ENCODE measurements at regions not wholly inside any gene's neighbourhood (a gene's known extent, or its start where the extent isn't known, plus 50 kb on each side); places are given as distances from the start of the nearest gene placed in this dataset.

- no peak overlapping the region for H2BK12ac ChIP-seq (ENCODE audit: low read depth, low read length)
- no peak overlapping the region for H2AK5ac ChIP-seq (ENCODE audit: low read depth, low read length)
- H3K79me2 ChIP-seq (ENCODE audit: control insufficient read depth in 1 of 2, insufficient read depth in 2 of 2, low read length in 2 of 2): no peaks in the 10 kb centered on the region
- no peaks in the 10 kb centered on the region for H3K4me1 ChIP-seq (replicated peaks in 1 of 4; ENCODE audit: control insufficient read depth in 3 of 4, insufficient read depth in 4 of 4, low read length in 3 of 4)
- no peak overlapping the region for H4K91ac ChIP-seq (replicated peaks; ENCODE audit: insufficient read length, low read length)
- no peak overlapping the region for H3K14ac ChIP-seq (ENCODE audit: insufficient read length)
- H2BK15ac ChIP-seq (ENCODE audit: low read length): no peak overlapping the region
- no peak overlapping the region for H3K9ac ChIP-seq (replicated peaks in 1 of 4; ENCODE audit: extremely low read depth in 1 of 4, low read depth in 3 of 4, low read length in 3 of 4)
- DNase-seq (ENCODE audit: low read depth in 1 of 2, low spot score in 2 of 2) (no peak), FAIRE-seq (no peak)
- H3K4me3 ChIP-seq (ENCODE audit: extremely low read depth in 1 of 4, insufficient read depth in 2 of 4, low read depth in 3 of 4, low read length in 4 of 4): no peak overlapping the region
- H3K9me3 ChIP-seq (ENCODE audit: insufficient read depth in 2 of 2, low read depth in 1 of 2, low read length in 1 of 2): peaks cover 20 to 28% of the 10 kb centered on the region in 2 experiments; a peak in 3 of 4 replicates
- no peak overlapping the region for H3K4me2 ChIP-seq (ENCODE audit: insufficient read depth in 1 of 2, low read depth in 2 of 2, low read length in 2 of 2)
- H3K23me2 ChIP-seq (ENCODE audit: low read depth, low read length): no peaks in the 10 kb centered on the region
- WGBS, 2 experiments (ENCODE audit: extremely low coverage in 1 of 2, insufficient coverage in 1 of 2, insufficient read length in 1 of 2, insufficient replicate concordance in 2 of 2, low coverage in 1 of 2, low lambda C conversion rate in 2 of 2, missing lambda C conversion rate in 1 of 2): 89% methylated on average over 2 of the region's 2 CpGs; no CpG with 5 or more reads in 1 of the 2 experiments
- no peaks in the 10 kb centered on the region for H3K79me1 ChIP-seq (ENCODE audit: low read depth, low read length)
- H4K5ac ChIP-seq (ENCODE audit: insufficient read length, low read depth, low read length): no peak overlapping the region
- H2AFZ ChIP-seq (ENCODE audit: low read length): no peak overlapping the region
- H3K4ac ChIP-seq (replicated peaks; ENCODE audit: insufficient read length, low read depth, low read length): no peak overlapping the region
- H2BK20ac ChIP-seq (ENCODE audit: low read length): no peak overlapping the region
- no peaks in the 10 kb centered on the region for H3K27me3 ChIP-seq (replicated peaks in 1 of 4; ENCODE audit: control insufficient read depth in 3 of 4, extremely low read depth in 1 of 4, insufficient read depth in 3 of 4, low read length in 3 of 4)
- POLR2A ChIA-PET (ENCODE audit: partially characterized antibody): no interaction called here
- H3K18ac ChIP-seq (ENCODE audit: extremely low read depth, low read length): no peak overlapping the region
- H3K27ac ChIP-seq (ENCODE audit: low read depth, low read length): no peak overlapping the region
- H3K36me3 ChIP-seq (ENCODE audit: control insufficient read depth in 2 of 4, insufficient read depth in 4 of 4, low read length in 3 of 4): no peaks in the 10 kb centered on the region
- no peak overlapping the region for H2BK5ac ChIP-seq (ENCODE audit: low read depth, low read length)
- H4K20me1 ChIP-seq (replicated peaks in 1 of 2; ENCODE audit: control insufficient read depth in 1 of 2, insufficient read depth in 2 of 2, low read length in 2 of 2): no peaks in the 10 kb centered on the region
- no peak overlapping the region for H4K8ac ChIP-seq (ENCODE audit: extremely low read depth, insufficient read depth, low read length)
- H3K56ac ChIP-seq (replicated peaks; ENCODE audit: insufficient read length, low read depth, low read length): no peak overlapping the region
- CTCF ChIA-PET (ENCODE audit: partially characterized antibody): interaction anchor here (0.8 to 0.9 kb wide), 2 partner anchors 9 to 17 kb away, joined by 3 read pairs; no protein-coding TSS in a partner anchor
- H3K23ac ChIP-seq (ENCODE audit: insufficient read length): no peak overlapping the region
- H2BK120ac ChIP-seq (replicated peaks; ENCODE audit: low read depth, low read length): no peak overlapping the region
- TF ChIP-seq POU5F1 (IDR thresholded peaks at IDR 0.05; ENCODE audit: low read depth, low read length) (no peak), HDAC6 (IDR thresholded peaks at IDR 0.05; ENCODE audit: low read depth, low read length) (no peak), SIN3A (conservative IDR thresholded peaks at IDR 0.05 in 1 of 2, IDR thresholded peaks at IDR 0.05 in 1 of 2; ENCODE audit: low read depth in 1 of 2, low read length in 2 of 2) (no peak), USF2 (IDR thresholded peaks at IDR 0.05; ENCODE audit: low read length) (no peak), TAF1 (IDR thresholded peaks at IDR 0.05; ENCODE audit: low read depth, low read length) (no peak), KDM1A (IDR thresholded peaks at IDR 0.05; ENCODE audit: borderline replicate concordance, low read length) (no peak), SUZ12 (IDR thresholded peaks at IDR 0.05; ENCODE audit: low read length) (no peak), TCF12 (IDR thresholded peaks at IDR 0.05; ENCODE audit: low read depth, low read length) (no peak), ASH2L (IDR thresholded peaks at IDR 0.05; ENCODE audit: low read length) (no peak), KDM5A (IDR thresholded peaks at IDR 0.05; ENCODE audit: low read length) (no peak), BCL11A (IDR thresholded peaks at IDR 0.05; ENCODE audit: low read depth in 2 of 2, low read length in 2 of 2) (no peak), EP300 (IDR thresholded peaks at IDR 0.05; ENCODE audit: borderline replicate concordance in 1 of 2, low read depth in 2 of 2, low read length in 2 of 2) (no peak), SP1 (IDR thresholded peaks at IDR 0.05; ENCODE audit: low read depth, low read length) (no peak), EZH2 (IDR thresholded peaks at IDR 0.05; ENCODE audit: low read depth, low read length, severe bottlenecking) (no peak)
These were observed 229.9 kb downstream of the CXCL12 start for GRCh38 chr10:44154956-44155355.

Measured in H1 (cell line).